NCI-H748 (cell line): ENCODE measurements at regions not wholly inside any gene's neighbourhood (a gene's known extent, or its start where the extent isn't known, plus 50 kb on each side); places are given as distances from the start of the nearest gene placed in this dataset.

Experiments used
- DNase-seq: peaks from one replicate; lab custom pipeline; 2025; ENCODE audit not compliant: unreplicated experiment; lab: John Stamatoyannopoulos, UW

DNA sequence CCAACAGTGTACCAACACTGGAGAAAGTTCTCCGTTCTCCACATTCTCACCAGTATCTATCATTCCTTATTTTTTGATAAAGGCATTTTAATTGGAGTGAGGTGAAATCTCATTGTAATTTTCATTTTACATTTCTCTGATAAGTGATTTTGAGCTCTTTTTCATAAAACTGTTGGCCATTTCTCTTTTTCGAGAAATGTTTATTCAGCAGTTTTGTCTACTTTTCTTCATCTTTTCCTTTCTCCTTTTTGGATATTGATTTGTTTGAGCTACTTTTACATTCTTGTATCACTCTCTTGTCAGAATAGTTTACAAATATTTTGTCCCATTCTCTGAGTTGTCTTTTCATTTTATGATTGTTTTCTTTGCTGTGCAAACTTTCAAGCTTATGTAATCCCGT is 555.2 kb downstream of the COL12A1 start:
- DNase-seq, result no peak

DNA sequence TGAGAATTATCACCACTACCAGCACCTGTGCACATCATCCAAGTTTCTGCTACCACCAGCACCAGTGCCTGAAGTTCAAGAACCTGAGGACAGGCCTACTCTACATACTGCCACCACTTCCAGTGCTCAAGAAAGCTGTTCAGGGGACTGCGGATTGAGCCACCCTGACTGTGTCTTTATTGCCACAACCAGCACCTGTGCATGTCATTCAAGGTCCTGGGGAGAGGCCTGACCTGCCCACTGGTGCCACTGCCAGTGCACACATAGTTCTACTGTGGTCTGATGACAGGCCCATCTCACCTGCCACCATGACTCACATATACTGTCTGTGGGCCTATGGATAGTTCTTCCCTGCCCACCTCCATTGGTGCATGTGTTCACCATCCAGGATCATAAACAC is 559.4 kb downstream of the COL12A1 start:
- DNase-seq, result no peak

DNA sequence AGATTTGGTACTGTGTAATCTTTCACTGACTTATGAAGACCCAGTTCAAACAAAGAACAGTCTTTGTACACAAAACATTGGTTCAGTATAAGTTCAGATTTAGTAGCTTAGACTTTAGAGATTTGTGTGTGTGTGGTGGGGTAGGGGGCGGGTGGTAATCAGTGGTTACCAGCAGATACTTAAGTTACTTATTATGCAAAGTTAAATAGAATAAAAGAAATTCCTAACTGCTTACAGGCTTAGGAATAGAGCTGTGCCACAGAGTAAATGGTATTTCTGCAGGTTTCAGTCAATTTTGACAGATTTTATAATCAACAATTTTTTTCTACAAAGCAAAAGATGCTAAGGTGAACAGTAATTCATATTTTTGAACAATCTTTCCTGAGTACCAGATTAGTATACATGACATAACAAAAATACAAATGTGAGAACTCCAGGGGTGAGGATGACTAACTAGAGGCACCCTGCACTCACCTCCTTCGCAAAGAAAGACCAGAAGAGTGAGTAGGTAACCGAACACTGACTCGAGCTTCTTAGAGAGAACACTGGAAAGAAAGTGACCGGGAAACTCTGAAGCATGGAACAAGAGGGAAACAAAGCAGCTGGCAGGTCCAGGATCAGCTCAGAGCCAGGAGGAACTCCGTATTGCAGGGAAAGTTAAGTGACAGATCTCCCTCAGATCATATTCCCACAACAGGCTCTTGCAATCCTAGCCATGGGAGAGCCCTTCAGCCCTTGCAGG is 560.6 kb downstream of the COL12A1 start:
- DNase-seq, result no peak

DNA sequence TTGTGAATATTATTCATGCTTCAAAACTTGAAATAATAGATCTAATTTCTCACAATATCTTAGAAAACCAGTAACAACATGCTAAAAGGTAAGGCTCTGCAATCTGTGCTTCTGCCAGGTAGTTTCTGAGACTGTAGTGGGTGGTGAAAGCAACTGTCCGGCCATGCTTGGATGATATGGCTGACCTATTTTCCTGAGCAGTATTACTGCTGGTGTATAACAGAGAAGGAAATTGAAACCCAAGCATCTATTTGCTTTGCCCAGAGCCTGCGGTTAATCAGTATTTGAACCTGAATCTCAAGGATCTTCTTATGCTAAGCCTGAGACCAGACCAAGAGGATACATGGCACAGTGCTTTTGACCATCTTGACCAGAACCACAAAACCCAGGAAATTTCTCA is 563.8 kb downstream of the COL12A1 start:
- no peak for DNase-seq

DNA sequence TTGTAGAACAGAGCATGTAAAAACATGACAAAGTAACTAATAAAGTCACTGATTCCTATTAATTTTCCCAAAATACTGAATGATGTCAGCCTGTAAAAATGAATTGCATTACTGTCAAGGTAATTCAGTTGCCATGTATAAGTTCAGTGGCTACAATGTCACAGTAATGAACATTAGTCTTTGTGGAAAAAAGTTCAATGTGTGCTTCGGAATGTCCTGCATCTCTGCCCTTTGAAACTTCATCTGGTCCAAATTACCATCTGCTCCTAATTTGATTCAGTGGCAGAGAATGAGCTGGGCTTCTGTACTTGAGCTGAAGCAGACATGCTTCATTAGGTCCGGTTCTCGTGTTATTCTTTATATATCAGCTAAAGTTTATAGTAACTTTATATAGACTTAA is 567.4 kb downstream of the COL12A1 start:
- DNase-seq, result no peak

DNA sequence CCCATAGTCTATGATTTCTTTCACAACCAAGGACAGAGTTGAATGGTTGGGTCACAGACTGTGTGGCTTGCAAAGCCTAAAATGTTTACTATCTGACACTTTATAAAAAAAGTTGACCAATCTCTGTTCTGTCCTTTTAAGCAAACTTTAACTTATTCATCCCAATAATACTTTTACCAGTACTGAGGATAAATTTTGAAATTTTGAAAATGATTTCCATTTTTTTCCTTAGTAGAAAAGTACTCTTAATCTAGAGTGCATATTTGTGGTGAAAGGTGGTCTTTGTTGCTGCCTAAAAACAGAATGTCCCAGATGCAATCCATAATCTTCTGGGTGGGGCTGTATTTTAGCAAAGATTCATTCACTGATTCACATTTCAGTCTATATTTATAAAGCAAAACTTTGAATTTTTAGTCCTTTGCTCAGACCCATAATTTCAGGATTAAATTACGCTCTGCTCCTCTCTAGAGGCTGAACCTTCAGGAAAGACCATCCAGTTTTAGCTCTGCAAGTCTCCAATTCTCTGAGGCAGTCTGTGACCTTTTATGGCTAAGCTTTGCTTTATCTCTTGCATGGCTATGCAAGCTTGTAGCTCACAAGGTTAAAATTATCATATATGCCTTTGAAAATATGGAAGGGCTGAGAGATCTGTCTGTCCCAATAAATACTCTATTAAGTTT is 573.5 kb downstream of the COL12A1 start:
- no peak for DNase-seq

DNA sequence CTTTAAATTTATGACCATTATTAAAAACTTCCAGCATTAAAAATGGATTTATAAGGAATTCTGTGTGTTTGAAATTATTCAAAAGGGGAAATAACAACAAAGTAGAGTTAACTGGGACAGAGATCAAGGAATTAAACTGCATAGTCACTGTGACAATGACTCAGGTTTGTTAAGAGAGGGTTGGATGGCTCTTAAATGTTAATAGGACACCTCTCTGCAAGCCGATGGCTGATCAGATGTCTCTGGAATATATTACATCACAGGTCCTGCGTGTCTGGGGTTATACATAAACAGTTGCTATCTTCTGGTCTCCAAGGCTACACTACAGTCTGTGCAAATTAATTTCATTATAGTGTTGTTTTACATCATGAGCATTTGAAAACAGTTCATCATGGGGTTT is 574.3 kb downstream of the COL12A1 start:
- no peak for DNase-seq

DNA sequence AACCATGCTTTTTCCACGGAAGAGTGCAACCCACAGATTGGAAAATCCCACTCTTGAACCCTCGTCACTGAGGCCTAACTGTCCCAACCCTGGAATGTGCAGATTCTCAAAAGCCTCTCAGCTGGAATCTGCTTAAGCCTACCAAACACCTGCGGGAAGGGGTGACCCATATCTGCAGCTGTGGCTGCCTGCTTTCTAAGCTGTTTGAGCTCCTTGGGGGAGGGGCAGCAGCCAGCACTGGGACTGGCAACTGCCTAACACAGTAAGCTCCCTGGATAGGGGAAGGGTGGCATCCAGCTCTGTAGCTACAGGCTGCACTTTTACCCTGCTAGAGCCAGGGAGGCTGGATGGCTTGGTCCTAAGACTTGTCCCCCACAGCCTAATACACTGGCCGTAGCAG is 579.6 kb downstream of the COL12A1 start:
- DNase-seq, result no peak

DNA sequence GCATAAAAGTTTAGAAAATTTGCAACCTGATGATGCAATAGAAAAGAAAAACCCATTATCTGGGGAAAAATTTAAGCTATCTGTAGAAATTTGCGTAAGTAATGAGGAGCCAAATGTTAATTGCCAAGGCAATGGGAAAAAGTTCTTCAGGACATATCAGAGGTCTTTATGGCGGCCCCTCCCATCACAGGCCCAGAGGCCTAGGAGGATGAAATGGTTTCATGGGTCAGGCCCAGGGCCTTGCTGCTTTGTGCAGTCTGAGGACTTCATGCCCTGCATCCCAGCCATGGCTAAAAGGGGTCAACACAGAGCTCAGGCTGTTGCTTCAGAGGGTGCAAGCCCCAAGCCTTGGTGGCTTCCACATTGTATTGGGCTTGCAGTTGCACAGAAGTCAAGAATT is 582.8 kb downstream of the COL12A1 start:
- no peak for DNase-seq

DNA sequence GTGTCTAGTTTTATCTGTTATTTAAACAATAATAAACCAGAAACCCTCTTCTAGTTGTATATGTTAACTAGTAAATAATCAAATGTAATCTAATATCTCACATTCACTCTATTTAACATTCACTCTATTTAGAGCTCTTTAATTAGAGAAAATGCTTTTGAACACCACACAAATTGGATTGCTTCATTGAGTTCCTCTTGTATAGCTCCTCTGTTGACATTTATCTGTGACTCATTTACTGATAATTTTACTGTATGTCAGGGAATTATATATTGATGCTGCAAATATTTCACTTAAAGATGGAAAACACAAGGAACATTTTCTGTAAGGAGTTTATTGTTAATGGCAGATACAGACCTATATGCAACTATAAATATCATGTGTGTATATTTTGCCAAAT is 594.6 kb downstream of the COL12A1 start:
- no peak for DNase-seq

DNA sequence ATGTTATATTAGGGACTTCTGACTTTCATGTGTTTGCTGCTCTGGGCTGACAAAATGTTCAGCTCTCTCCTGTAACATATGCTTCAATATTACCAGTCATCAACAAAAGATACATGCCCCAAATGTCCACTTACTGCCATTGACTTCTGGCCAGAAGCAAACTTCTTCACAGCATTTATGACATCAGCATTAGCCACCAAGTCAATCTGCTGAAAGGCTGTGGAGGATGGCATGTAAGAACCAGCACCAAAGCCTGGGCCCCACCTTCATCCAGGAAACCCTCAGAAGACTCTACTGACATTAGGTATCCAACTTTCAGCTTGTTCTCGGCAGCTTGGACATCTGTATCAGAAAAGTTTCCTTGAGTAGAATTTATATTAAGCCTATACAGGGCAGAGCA is 595.5 kb downstream of the COL12A1 start:
- DNase-seq, result no peak

DNA sequence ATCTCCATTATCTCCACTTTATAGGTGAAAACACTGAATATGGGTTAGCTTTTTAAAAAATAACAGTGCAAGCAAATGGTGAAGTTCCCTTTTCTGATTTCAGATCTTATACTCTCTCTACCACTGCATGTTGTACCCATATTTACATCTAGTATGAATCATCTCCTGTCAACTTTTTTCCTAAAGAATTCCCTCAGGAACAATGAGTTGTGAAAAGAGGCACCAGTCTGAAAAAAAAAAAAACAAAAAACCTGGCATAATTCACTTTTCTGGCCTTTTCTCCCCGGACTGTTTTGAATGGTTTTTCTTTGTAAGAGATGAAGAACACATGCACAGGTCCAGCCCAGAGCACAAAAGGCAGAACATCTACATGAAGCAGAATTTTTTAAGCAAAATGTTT is 596.0 kb downstream of the COL12A1 start:
- DNase-seq, result no peak

DNA sequence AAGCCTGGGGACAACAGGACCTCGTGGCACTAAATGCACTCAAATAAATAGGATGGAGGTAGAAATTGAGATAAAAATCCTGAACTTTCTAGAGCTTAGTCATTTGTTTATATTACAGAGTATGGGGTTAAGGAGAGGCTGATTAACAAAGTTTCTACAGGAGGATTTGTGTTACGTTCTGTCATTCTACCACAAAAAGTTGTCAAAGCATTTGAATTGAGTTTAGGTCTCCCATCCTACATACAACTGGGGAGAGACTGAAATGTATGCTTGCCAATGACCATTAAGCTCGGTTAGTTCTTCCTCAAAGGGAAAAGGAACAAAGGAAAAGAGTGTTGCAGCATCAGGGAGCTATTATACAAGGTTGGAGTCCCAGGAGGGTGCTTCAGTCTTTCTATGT is 597.9 kb downstream of the COL12A1 start:
- DNase-seq, result no peak

DNA sequence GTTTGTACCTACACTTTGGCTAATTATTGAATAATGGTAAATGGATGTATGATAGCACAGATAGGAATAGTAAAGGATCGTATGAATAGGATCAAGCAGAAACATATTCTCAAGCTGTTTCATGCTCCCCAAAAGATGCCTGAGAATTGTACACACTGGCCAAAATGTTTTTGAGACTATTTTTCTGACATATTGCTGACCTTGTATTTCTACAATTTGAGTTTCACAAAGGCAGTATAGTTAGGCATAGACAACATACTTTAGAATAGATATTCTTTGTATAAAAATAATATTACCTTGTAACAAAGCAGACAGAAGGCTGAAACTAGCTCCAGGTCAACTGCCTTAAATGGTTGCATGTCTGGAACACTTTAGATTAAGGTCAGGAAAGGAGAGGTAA is 598.4 kb downstream of the COL12A1 start:
- DNase-seq, result no peak

DNA sequence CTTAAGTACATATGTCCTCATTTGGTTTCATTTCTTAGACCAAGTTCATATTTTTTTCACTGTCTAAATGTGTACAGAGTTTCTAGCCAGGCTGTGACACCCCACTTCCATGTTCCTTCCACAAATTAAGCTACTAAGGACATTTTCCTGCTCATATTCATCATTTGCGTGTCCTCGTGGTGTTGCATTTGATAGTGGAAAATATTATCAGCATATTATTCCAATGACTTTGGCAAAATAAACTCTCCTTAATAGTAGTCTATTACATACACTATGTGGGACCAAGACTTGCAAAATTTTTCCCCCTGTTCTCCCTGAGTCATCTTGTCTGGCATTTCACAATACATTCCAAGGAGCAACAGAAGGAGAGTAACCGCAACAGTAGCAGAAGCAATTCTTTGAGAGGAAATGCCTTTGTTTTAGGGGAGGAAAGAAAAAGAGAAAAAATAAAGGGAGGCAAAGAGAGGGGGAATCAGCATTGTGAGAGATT is 599.2 kb downstream of the COL12A1 start:
- no peak for DNase-seq

DNA sequence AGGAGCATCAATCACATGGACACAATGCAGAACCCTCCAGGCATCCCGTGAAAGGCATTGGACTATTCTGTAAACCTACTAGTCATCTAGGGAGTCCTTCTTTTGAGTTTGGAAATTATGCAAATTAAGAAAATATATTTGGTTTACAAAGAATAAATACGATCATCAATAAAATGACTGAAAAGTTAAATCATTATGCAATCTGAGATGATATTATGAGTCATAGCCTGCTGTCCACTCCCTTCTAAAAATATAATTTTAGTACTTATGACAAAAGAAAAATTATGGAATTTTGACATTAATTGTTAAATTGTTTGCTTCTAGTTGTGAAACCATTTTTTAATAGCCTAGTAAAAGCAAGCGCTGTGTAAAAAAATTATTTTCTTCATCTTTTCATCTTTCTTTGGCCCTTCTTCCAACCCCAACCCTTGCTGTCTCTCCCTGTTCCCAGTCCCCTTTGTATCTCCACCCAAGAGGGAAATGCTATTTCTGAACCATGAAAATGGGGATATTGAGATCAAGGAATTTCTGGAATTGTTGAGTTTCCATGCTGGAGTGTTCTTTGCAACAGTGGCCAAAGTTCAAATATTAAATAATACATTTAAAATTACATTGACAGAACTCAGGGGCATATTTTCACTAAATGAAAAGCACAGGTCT is 599.8 kb downstream of the COL12A1 start:
- no peak for DNase-seq

DNA sequence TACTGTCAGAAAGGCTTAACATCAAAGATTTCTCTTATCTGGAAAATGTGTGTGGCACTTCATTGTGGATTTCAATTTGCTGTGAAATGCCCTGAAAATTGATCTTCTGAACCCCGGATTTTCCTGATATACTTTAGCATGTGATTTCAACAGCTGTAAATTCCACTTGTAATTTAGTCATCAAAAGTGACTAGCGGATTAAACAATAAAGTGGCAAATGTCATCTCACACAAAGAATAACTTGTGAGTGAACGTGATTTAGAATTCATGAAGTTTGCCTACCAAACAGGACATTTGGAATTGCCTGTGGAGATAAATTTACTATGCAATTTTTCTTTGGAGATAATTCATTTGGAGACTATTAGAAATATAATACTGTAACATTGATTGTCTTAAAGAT is 601.6 kb downstream of the COL12A1 start:
- DNase-seq, result no peak

DNA sequence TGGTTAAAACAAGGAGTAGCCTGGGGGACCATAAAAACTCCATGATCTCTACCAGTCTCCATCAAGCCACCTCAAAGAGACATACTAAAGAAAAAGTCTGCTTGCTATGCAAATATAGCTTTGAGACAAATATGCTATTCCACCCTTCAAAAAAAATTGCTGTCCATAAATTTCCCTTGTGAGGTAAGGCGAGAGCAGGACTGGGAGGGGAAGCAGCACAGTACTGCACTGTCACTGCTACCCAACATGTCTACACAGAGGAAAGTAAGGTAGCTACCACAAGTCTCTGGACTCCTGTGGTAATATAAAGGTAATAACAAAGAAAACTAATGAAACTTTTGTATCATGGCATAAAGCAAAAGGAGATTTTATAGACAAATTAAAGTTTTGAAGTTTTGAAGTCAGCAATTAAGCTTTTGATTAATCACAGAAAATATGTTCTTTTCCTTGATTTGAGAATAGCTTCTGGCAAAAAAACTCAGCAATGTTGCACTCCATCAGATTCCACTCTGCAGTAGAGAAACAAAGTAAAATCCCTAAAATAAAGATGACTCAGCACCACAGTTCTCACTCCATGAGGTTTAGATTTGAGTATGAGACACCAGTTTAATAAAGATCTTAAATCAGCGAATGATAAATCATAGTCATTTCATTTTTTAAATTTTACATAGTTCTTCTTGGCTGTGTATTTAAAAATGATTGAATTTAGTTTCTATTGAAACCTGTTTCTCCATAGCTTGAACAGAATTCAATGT is 602.4 kb downstream of the COL12A1 start:
- no peak for DNase-seq

DNA sequence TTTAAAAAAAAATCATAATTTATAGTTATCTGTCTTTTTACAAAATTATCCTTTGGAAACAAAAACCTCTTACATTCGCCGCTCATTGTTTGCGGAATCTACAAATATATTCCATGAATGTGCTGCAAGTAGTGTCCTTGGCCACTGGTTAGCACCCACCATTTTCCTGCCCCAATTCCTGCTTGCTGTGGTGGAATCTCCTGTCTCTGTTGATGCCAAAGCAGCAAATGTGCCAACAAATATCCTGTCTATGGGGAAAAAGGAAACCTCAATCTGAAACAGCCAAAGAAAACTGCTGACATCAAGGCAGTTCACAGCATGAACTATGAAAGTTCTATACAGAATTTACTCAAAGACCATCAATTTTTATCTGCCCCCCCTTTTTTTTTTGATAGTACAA is 603.6 kb downstream of the COL12A1 start:
- no peak for DNase-seq

DNA sequence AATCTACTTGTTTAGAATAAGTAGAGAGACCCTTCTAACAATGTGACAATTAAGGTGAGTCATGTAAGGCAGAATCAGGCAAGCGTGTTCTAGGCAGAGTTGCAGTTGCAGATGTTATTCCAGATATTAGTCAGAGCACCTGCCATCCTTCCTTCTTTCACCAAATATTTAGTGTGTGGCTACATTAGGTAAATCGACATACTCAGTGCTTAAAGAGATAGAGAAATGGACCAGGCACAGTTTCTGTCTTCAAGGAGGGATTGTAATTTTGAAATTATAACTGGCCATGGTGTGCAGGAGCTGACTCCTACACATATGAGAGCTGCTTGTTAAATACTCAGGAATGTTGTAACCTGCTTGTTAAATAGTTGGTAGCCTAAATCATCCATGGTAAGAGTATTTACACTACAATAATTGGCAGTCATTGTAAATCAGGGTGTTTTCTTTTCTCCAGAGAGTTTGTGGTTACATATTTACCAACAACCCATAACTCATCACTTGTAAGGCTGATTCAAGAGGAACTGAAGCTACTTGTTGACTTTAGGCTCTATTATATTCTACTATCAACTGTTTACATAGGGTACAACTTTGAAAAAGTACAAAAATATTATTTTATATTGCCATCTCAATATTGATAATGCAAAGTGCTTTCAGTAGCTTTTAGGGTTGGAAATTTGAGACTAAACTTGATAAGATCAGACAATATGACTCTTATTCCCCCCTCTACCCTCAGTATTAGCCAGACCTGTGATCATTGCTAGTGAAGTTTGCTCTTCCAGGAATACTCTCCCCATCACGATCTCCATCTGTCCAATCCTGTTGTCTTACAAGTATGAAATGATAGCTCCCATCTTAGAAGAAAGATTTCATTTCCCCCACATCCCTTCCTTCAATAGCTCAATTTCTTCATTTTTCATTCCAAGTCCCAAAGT is 607.1 kb downstream of the COL12A1 start:
- DNase-seq, result no peak
